ENCODE measurements at regions not wholly inside any gene's neighbourhood (a gene's known extent, or its start where the extent isn't known, plus 50 kb on each side); places are given as distances from the start of the nearest gene placed in this dataset.
A peak's percentile ranks its signal among the peaks of the same experiment; 100 is the strongest.

- H3K4me3 ChIP-seq (ENCODE audit: low read depth, low read length): no peak overlapping the region
- no peak for TF ChIP-seq CTCF (conservative IDR thresholded peaks at IDR 0.05; ENCODE audit: low read depth, low read length)
- DNase-seq (ENCODE audit: low read depth): no peak
These were observed 178.9 kb downstream of the RPIA start for GRCh38 chr2:88870267-88870839.

- no peak for TF ChIP-seq CTCF (conservative IDR thresholded peaks at IDR 0.05; ENCODE audit: low read depth, low read length)
- DNase-seq (ENCODE audit: low read depth): no peak
These were observed 179.9 kb downstream of the RPIA start for GRCh38 chr2:88871336-88871735.

GRCh38 chr2:88873620-88874019, 182.1 kb downstream of the RPIA start:
- H3K4me3 ChIP-seq (ENCODE audit: low read depth, low read length): no peak overlapping the region
- TF ChIP-seq CTCF (conservative IDR thresholded peaks at IDR 0.05; ENCODE audit: low read depth, low read length): no peak
- DNase-seq (ENCODE audit: low read depth): no peak

More at GRCh38 chr2:88871336-88871735, 179.9 kb downstream of the RPIA start:
- no peak overlapping the region for H3K4me3 ChIP-seq (ENCODE audit: low read depth, low read length)

GRCh38 chr2:88874063-88874657, 182.7 kb downstream of the RPIA start:
- DNase-seq (ENCODE audit: low read depth): peak; percentile 83
- no peak overlapping the region for H3K4me3 ChIP-seq (ENCODE audit: low read depth, low read length)
- TF ChIP-seq CTCF (conservative IDR thresholded peaks at IDR 0.05; ENCODE audit: low read depth, low read length): peak; percentile 83

GRCh38 chr2:88875736-88876135, 184.3 kb downstream of the RPIA start:
- no peak overlapping the region for H3K4me3 ChIP-seq (ENCODE audit: low read depth, low read length)
- no peak for TF ChIP-seq CTCF (conservative IDR thresholded peaks at IDR 0.05; ENCODE audit: low read depth, low read length)
- no peak for DNase-seq (ENCODE audit: low read depth)

GRCh38 chr2:88880441-88880953, 189.0 kb downstream of the RPIA start:
- H3K4me3 ChIP-seq (ENCODE audit: low read depth, low read length): no peak overlapping the region
- peak; percentile 76 for DNase-seq (ENCODE audit: low read depth)
- TF ChIP-seq CTCF (conservative IDR thresholded peaks at IDR 0.05; ENCODE audit: low read depth, low read length): peak; percentile 84

GRCh38 chr2:88885275-88885674, 193.8 kb downstream of the RPIA start:
- H3K4me3 ChIP-seq (ENCODE audit: low read depth, low read length): no peak overlapping the region
- TF ChIP-seq CTCF (conservative IDR thresholded peaks at IDR 0.05; ENCODE audit: low read depth, low read length): no peak

More at GRCh38 chr2:88885275-88885674, 193.8 kb downstream of the RPIA start:
- no peak for DNase-seq (ENCODE audit: low read depth)

Data from choroid plexus epithelial cell (primary cell).